C4-2B (cell line): ENCODE measurements at regions not wholly inside any gene's neighbourhood (a gene's known extent, or its start where the extent isn't known, plus 50 kb on each side); places are given as distances from the start of the nearest gene placed in this dataset.
"Not testable (repeated sequence)": the region's sequence is repeated elsewhere in the genome, so short reads cannot be mapped to it uniquely, and the experiment has no call there.

Experiments used
- H3K27ac ChIP-seq: fragments of 450-650 bp; 2 replicates; pipeline ENCODE4 v1.5.1; 2017
- CTCF ChIP-seq: fragments of 450-650 bp; conservative IDR thresholded peaks from 2 replicates; pipeline ENCODE4 v1.5.1; 2017; ENCODE audit warnings: mild to moderate bottlenecking
- ZFX ChIP-seq: fragments of 450-650 bp; IDR thresholded peaks from 2 replicates; pipeline ENCODE4 v1.6.1; 2017

GRCh38 chr10:106355450-106355849 is 809.1 kb downstream of the SORCS1 start:
- TF ChIP-seq ZFX (no peak), CTCF (peak; percentile 47)

GRCh38 chr10:106348933-106349332 is 815.6 kb downstream of the SORCS1 start:
- TF ChIP-seq ZFX (no peak), CTCF (no peak)
- no peak overlapping the region for H3K27ac ChIP-seq

More at GRCh38 chr10:106355450-106355849, 809.1 kb downstream of the SORCS1 start:
- H3K27ac ChIP-seq = no peak overlapping the region

- TF ChIP-seq CTCF (no peak), ZFX (no peak)
- H3K27ac ChIP-seq = no peak overlapping the region
Observed at GRCh38 chr10:106347547-106347946, 817.0 kb downstream of the SORCS1 start.

- not testable (repeated sequence) for H3K27ac ChIP-seq
Observed at GRCh38 chr10:106343539-106343938, 821.0 kb downstream of the SORCS1 start.

- TF ChIP-seq CTCF = no peak
- no peak for TF ChIP-seq ZFX
- H3K27ac ChIP-seq = no peak overlapping the region
Observed at GRCh38 chr10:106341356-106341755, 823.1 kb downstream of the SORCS1 start.

- no peak overlapping the region for H3K27ac ChIP-seq
- no peak for TF ChIP-seq ZFX
- no peak for TF ChIP-seq CTCF
Observed at GRCh38 chr10:106338486-106338885, 826.0 kb downstream of the SORCS1 start.

- TF ChIP-seq ZFX (no peak), CTCF (no peak)
- no peak overlapping the region for H3K27ac ChIP-seq
Observed at GRCh38 chr10:106336874-106337273, 827.6 kb downstream of the SORCS1 start.

- H3K27ac ChIP-seq = no peak overlapping the region
- no peak for TF ChIP-seq CTCF
- no peak for TF ChIP-seq ZFX
Observed at GRCh38 chr10:106327747-106328146, 836.8 kb downstream of the SORCS1 start.
